Mesothelial cell of epicardium (in vitro differentiated cells): ENCODE measurements at regions not wholly inside any gene's neighbourhood (a gene's known extent, or its start where the extent isn't known, plus 50 kb on each side); places are given as distances from the start of the nearest gene placed in this dataset.

Source experiments
- DNase-seq, 2 experiments: peaks; one replicate each; pipeline ENCODE4 v3.0.0; 2021; ENCODE audit warnings: low spot score in 2 of 2; ENCODE audit not compliant: unreplicated experiment in 2 of 2
- H3K27ac Mint-ChIP-seq: 2 replicates; pipeline ENCODE4 v1.8.0; 2021; ENCODE audit warnings: mixed read lengths
- H3K27me3 Mint-ChIP-seq: 2 replicates; pipeline ENCODE4 v1.8.0; 2021; ENCODE audit warnings: low read depth, mixed read lengths
- H3K36me3 Mint-ChIP-seq: 2 replicates; pipeline ENCODE4 v1.8.0; 2021; ENCODE audit warnings: mixed read lengths
- H3K4me1 Mint-ChIP-seq: 2 replicates; pipeline ENCODE4 v1.8.0; 2021; ENCODE audit warnings: mixed read lengths
- H3K4me3 Mint-ChIP-seq: 2 replicates; pipeline ENCODE4 v1.8.0; 2021; ENCODE audit warnings: mild to moderate bottlenecking, moderate library complexity, mixed read lengths
- H3K9me3 Mint-ChIP-seq: 2 replicates; pipeline ENCODE4 v1.8.0; 2021; ENCODE audit warnings: mixed read lengths
- TF ChIP-seq, protein P1 (sequence below): fragments of 200-600 bp; sonication (generic); IDR thresholded peaks from one replicate; pipeline ENCODE4 v1.5.0; 2021; ENCODE audit warnings: antibody characterized with exemption; ENCODE audit not compliant: unreplicated experiment

- TF ChIP-seq, protein P1, sequence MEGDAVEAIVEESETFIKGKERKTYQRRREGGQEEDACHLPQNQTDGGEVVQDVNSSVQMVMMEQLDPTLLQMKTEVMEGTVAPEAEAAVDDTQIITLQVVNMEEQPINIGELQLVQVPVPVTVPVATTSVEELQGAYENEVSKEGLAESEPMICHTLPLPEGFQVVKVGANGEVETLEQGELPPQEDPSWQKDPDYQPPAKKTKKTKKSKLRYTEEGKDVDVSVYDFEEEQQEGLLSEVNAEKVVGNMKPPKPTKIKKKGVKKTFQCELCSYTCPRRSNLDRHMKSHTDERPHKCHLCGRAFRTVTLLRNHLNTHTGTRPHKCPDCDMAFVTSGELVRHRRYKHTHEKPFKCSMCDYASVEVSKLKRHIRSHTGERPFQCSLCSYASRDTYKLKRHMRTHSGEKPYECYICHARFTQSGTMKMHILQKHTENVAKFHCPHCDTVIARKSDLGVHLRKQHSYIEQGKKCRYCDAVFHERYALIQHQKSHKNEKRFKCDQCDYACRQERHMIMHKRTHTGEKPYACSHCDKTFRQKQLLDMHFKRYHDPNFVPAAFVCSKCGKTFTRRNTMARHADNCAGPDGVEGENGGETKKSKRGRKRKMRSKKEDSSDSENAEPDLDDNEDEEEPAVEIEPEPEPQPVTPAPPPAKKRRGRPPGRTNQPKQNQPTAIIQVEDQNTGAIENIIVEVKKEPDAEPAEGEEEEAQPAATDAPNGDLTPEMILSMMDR = no peak
- Mint-ChIP-seq H3K27me3 (peaks cover 3% of the 10 kb centered on the region), H3K9me3 (peaks cover 3% of the 10 kb centered on the region), H3K36me3 (no peaks in the 10 kb centered on the region), H3K27ac (no peak overlapping the region), H3K4me1 (peaks cover 5% of the 10 kb centered on the region), H3K4me3 (no peak overlapping the region)
- DNase-seq = no peak
Observed at GRCh38 chr13:44221657-44222056, 152.0 kb upstream of the SERP2 start.

DNA sequence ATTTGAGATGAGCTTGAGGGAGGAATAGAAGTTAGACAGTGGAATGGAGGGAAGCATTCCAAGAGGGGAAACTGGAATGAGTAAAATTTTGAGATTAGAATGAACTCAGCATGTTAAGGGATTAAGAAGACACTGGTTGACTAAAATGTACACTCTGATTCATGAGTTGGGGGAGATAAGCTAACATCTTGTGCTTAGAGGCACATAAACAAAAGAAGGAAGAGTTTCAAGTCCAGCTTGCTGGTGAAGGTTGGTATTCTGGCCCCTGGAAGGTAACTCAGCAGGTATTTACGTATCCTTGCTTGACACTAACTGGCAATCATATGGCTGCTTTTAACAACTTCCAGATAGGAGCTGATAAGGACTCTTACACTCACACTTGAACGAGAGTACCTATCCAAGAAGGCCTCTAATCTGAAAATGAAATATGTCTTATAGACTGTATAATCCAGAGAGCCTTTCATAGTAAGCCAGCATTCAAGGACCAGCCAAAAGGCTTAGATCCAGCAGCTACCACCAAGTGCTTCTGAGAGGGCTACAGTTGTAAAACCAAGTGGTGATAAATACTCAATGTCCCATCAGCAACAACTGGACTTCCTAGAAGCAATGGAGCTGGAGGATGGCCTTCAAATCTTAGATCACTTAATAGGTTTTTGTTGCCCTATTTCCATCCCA lies 149.7 kb upstream of the SERP2 start:
- TF ChIP-seq, protein P1 = no peak
- no peak overlapping the region for H3K27ac Mint-ChIP-seq
- H3K4me1 Mint-ChIP-seq = peaks cover 4% of the 10 kb centered on the region
- peaks cover 3% of the 10 kb centered on the region for H3K9me3 Mint-ChIP-seq
- H3K27me3 Mint-ChIP-seq = peaks cover 3% of the 10 kb centered on the region
- no peak for DNase-seq
- H3K36me3 Mint-ChIP-seq = no peaks in the 10 kb centered on the region
- H3K4me3 Mint-ChIP-seq = no peak overlapping the region

DNA sequence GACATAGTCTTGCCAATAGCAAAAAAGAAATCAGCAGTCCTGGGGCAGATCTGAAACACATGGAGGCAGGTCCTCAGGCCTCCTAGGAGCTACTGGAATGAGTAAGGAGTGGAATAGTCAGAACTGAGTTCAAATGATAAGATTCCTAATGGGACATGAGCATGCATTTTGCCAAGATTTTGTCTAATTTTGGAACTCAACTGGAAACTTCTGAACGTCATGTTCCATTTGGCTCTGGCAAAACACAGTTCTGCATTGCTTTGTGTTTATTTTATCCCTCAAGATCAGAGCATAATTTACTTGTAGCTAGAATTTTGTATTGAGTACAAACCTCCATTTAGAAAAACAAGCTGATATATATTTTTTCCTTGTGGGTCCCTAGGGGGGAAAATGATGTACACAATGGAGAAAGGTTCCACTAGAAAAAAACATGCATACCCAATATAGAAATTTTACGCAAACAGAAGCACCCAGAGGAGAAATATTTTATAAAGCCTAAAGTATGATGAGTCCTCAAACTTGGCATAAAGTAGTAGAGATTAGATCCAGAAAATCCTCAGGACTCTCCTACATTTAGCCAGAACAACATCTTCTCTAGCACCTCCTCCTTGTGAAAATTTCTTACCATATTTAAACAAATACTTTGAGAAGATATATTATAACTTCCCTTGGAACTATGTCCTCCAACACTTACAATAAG lies 149.0 kb upstream of the SERP2 start:
- H3K27ac Mint-ChIP-seq = no peak overlapping the region
- H3K36me3 Mint-ChIP-seq = no peaks in the 10 kb centered on the region
- peaks cover 3% of the 10 kb centered on the region for H3K9me3 Mint-ChIP-seq
- peaks cover 4% of the 10 kb centered on the region for H3K4me1 Mint-ChIP-seq
- no peak overlapping the region for H3K4me3 Mint-ChIP-seq
- no peak for DNase-seq
- TF ChIP-seq, protein P1 = no peak
- peaks cover 3% of the 10 kb centered on the region for H3K27me3 Mint-ChIP-seq

DNA sequence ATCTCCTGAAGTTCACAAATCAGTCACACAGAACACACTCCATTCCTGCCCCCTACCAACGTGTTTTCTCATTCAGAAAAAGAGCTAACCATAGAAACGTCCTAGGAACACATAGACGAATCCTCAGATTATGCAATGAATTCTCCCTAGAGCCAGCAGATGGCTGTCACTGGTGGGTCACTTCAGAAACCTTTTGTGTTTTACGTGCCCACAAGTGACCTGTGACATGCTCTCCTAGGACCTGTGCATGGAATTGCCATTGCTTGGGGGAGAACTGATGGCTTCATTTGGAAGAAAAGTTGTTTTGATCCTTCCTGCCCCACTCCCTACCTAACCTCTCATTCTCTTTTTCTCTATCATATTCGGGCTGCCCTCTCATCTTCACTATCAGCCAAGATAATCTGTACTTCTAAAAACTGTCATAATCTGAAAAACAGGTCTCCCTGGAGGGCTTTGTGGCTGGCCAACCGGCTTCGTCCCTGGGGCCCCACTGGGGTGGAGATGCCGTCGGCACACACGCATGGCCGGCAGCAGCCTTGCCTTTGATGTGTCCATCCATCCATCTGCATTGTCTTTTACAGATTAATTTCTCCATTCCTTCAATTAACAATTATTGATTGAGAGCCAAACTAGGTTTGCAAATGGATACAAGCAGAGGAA lies 144.1 kb upstream of the SERP2 start:
- TF ChIP-seq, protein P1 = no peak
- no peak for DNase-seq
- no peak overlapping the region for H3K27ac Mint-ChIP-seq
- H3K9me3 Mint-ChIP-seq = peaks cover 3% of the 10 kb centered on the region
- peaks cover 16% of the 10 kb centered on the region for H3K4me1 Mint-ChIP-seq
- H3K4me3 Mint-ChIP-seq = no peak overlapping the region
- H3K27me3 Mint-ChIP-seq = peaks cover under 1% of the 10 kb centered on the region
- H3K36me3 Mint-ChIP-seq = no peaks in the 10 kb centered on the region

GRCh38 chr13:44230071-44230470 lies 143.6 kb upstream of the SERP2 start:
- Mint-ChIP-seq H3K9me3 (peaks cover 3% of the 10 kb centered on the region), H3K27ac (no peak overlapping the region)

More at GRCh38 chr13:44230071-44230470, 143.6 kb upstream of the SERP2 start:
- H3K27me3 Mint-ChIP-seq = peaks cover 3% of the 10 kb centered on the region
- H3K4me3 Mint-ChIP-seq = no peak overlapping the region
- no peak for DNase-seq
- TF ChIP-seq, protein P1 = no peak
- H3K4me1 Mint-ChIP-seq = peaks cover 16% of the 10 kb centered on the region
- H3K36me3 Mint-ChIP-seq = no peaks in the 10 kb centered on the region
